Liver (tissue), 8 donors: ENCODE measurements at regions not wholly inside any gene's neighbourhood (a gene's known extent, or its start where the extent isn't known, plus 50 kb on each side); places are given as distances from the start of the nearest gene placed in this dataset.

ENCODE experiments used
- DNase-seq: peaks from one replicate; pipeline ENCODE4 v3.0.0-alpha.2; 2017; ENCODE audit warnings: low spot score
- H3K27ac ChIP-seq, 2 donors: one replicate each; pipeline ENCODE4 v1.7.0; 2013; ENCODE audit warnings: inconsistent platforms in 2 of 2, low read length in 2 of 2, control low read depth in 1 of 2, low read depth in 1 of 2, mild to moderate bottlenecking in 1 of 2
- H3K27me3 ChIP-seq, 4 donors: one replicate each; pipeline versions ENCODE4 v1.6.1 to v1.7.0; 2013; ENCODE audit warnings: low read length in 3 of 4, inconsistent platforms in 1 of 4, mild to moderate bottlenecking in 1 of 4, moderate library complexity in 1 of 4; ENCODE audit not compliant: control insufficient read depth in 4 of 4, insufficient read depth in 4 of 4
- H3K36me3 ChIP-seq, 4 donors: one replicate each; pipeline versions ENCODE4 v1.6.1 to v1.7.0; 2013; ENCODE audit warnings: low read length in 3 of 4, mild to moderate bottlenecking in 3 of 4, low read depth in 1 of 4, moderate library complexity in 1 of 4; ENCODE audit not compliant: control insufficient read depth in 4 of 4, insufficient read depth in 3 of 4
- H3K4me1 ChIP-seq, 4 donors: one replicate each; pipeline versions ENCODE4 v1.6.1 to v1.7.0; 2013; ENCODE audit warnings: low read length in 3 of 4, mild to moderate bottlenecking in 3 of 4, moderate library complexity in 1 of 4; ENCODE audit not compliant: control insufficient read depth in 4 of 4, insufficient read depth in 4 of 4
- H3K4me3 ChIP-seq, 3 donors: one replicate each; pipeline versions ENCODE4 v1.6.1 to v1.7.0; 2013; ENCODE audit warnings: low read length in 3 of 3, control low read depth in 1 of 3, low read depth in 1 of 3, mild to moderate bottlenecking in 1 of 3
- H3K9ac ChIP-seq, 2 donors: one replicate each; pipeline ENCODE4 v1.7.0; 2013; ENCODE audit warnings: low read length in 2 of 2, mild to moderate bottlenecking in 2 of 2, moderate library complexity in 2 of 2, control low read depth in 1 of 2, low read depth in 1 of 2
- H3K9me3 ChIP-seq, 4 donors: one replicate each; pipeline versions ENCODE4 v1.6.1 to v1.7.0; 2013; ENCODE audit warnings: low read length in 3 of 4; ENCODE audit not compliant: control insufficient read depth in 4 of 4
- ATF3 ChIP-seq: IDR thresholded peaks from 2 replicates; pipeline ENCODE4 v1.6.1; 2016; ENCODE audit warnings: antibody characterized with exemption
- CTCF ChIP-seq: fragments of 150-350 bp; IDR thresholded peaks from 2 replicates; pipeline ENCODE4 v1.5.1; 2017; ENCODE audit warnings: improper control_type of control experiment, low read depth, low read length; ENCODE audit not compliant: missing input control
- EGR1 ChIP-seq, 2 donors: IDR thresholded peaks; 2 replicates each; pipeline ENCODE4 v1.6.1; 2016 to 2018; ENCODE audit warnings: antibody characterized with exemption in 2 of 2, low read depth in 2 of 2
- GABPA ChIP-seq, 2 donors: IDR thresholded peaks in 1 of 2; conservative IDR thresholded peaks in 1 of 2; 2 replicates each; pipeline ENCODE4 v1.6.1; 2016; ENCODE audit warnings: antibody characterized with exemption in 2 of 2, mild to moderate bottlenecking in 1 of 2, moderate library complexity in 1 of 2
- JUND ChIP-seq, 2 donors: IDR thresholded peaks; 2 replicates each; pipeline ENCODE4 v1.6.1; 2016; ENCODE audit warnings: antibody characterized with exemption in 2 of 2
- MAX ChIP-seq: IDR thresholded peaks from 2 replicates; pipeline ENCODE4 v1.6.1; 2016; ENCODE audit warnings: antibody characterized with exemption
- NR2F2 ChIP-seq: IDR thresholded peaks from 2 replicates; pipeline ENCODE4 v1.6.1; 2016; ENCODE audit warnings: antibody characterized with exemption
- RAD21 ChIP-seq, 2 donors: IDR thresholded peaks; 2 replicates each; pipeline ENCODE4 v1.6.1; 2016; ENCODE audit warnings: antibody characterized with exemption in 2 of 2, mild to moderate bottlenecking in 2 of 2
- REST ChIP-seq: IDR thresholded peaks from 2 replicates; pipeline ENCODE4 v1.6.1; 2016; ENCODE audit warnings: antibody characterized with exemption, mild to moderate bottlenecking
- RXRA ChIP-seq, 2 donors: IDR thresholded peaks; 2 replicates each; pipeline ENCODE4 v1.6.1; 2017 to 2018; ENCODE audit warnings: antibody characterized with exemption in 2 of 2, mild to moderate bottlenecking in 1 of 2
- SP1 ChIP-seq: IDR thresholded peaks from 2 replicates; pipeline ENCODE4 v1.6.1; 2018; ENCODE audit warnings: antibody characterized with exemption, mild to moderate bottlenecking
- YY1 ChIP-seq: IDR thresholded peaks from 2 replicates; pipeline ENCODE4 v1.6.1; 2016; ENCODE audit warnings: antibody characterized with exemption, mild to moderate bottlenecking
- ZBTB33 ChIP-seq: IDR thresholded peaks from 2 replicates; pipeline ENCODE4 v1.6.1; 2016; ENCODE audit warnings: antibody characterized with exemption
- WGBS: extraction: QIAGEN DNeasy Blood & Tissue Kit; methylation state at CpG from one replicate; pipeline ENCODE4 v1.1.7; 2013; 5-methylcytosine and 5-hydroxymethylcytosine counted together
- donor health status: healthy.
- donor health status: healthy.
- donor health status: healthy.
- donor health status: healthy.
- donor health status: healthy.

GRCh38 chr7:24494832-24495231 is 78.4 kb upstream of the PALS2 start:
- no peaks in the 10 kb centered on the region for H3K9me3 ChIP-seq
- TF ChIP-seq REST, result no peak
- no peak overlapping the region for H3K9ac ChIP-seq
- no peaks in the 10 kb centered on the region for H3K36me3 ChIP-seq
- H3K27me3 ChIP-seq, result no peaks in the 10 kb centered on the region
- H3K27ac ChIP-seq, result no peak overlapping the region
- no peak overlapping the region for H3K4me3 ChIP-seq
- 97% methylated on average over 4 of the region's 4 CpGs for WGBS
- no peak for DNase-seq
- H3K4me1 ChIP-seq, result no peaks in the 10 kb centered on the region

- WGBS, result 88% methylated on average over 2 of the region's 2 CpGs
- Histone ChIP-seq H3K9ac (no peak overlapping the region), H3K4me1 (no peaks in the 10 kb centered on the region)
These were observed 77.2 kb upstream of the PALS2 start for GRCh38 chr7:24496036-24496435.

GRCh38 chr7:24498439-24498838 is 74.8 kb upstream of the PALS2 start:
- Histone ChIP-seq H3K9ac (no peak overlapping the region), H3K4me3 (no peak overlapping the region), H3K9me3 (no peaks in the 10 kb centered on the region), H3K27me3 (no peaks in the 10 kb centered on the region), H3K4me1 (no peaks in the 10 kb centered on the region), H3K27ac (no peak overlapping the region), H3K36me3 (no peaks in the 10 kb centered on the region)
- DNase-seq, result no peak
- WGBS, result 81% methylated on average over 2 of the region's 2 CpGs
- TF ChIP-seq RXRA (IDR thresholded peaks at IDR 0.05), result no peak
- no peak for TF ChIP-seq ATF3
- TF ChIP-seq YY1, result no peak
- TF ChIP-seq MAX, result no peak
- TF ChIP-seq GABPA (IDR thresholded peaks at IDR 0.05 in 1 of 2, conservative IDR thresholded peaks at IDR 0.05 in 1 of 2), result no peak
- no peak for TF ChIP-seq NR2F2
- TF ChIP-seq ZBTB33, result no peak
- TF ChIP-seq JUND (IDR thresholded peaks at IDR 0.05), result no peak
- no peak for TF ChIP-seq CTCF
- TF ChIP-seq EGR1 (IDR thresholded peaks at IDR 0.05; ENCODE audit: low read depth in 2 of 2), result no peak

More at GRCh38 chr7:24496036-24496435, 77.2 kb upstream of the PALS2 start:
- H3K4me3 ChIP-seq, result no peak overlapping the region
- H3K9me3 ChIP-seq, result no peaks in the 10 kb centered on the region
- no peaks in the 10 kb centered on the region for H3K36me3 ChIP-seq
- no peak overlapping the region for H3K27ac ChIP-seq
- H3K27me3 ChIP-seq, result no peaks in the 10 kb centered on the region
- DNase-seq, result no peak
- TF ChIP-seq RXRA (IDR thresholded peaks at IDR 0.05) (no peak), EGR1 (IDR thresholded peaks at IDR 0.05; ENCODE audit: low read depth in 2 of 2) (no peak), SP1 (no peak), ZBTB33 (no peak), NR2F2 (no peak), RAD21 (IDR thresholded peaks at IDR 0.05) (no peak)
